ENCODE measurements at regions not wholly inside any gene's neighbourhood (a gene's known extent, or its start where the extent isn't known, plus 50 kb on each side); places are given as distances from the start of the nearest gene placed in this dataset.

- TF ChIP-seq CTCF (conservative IDR thresholded peaks at IDR 0.05; ENCODE audit: low read depth, low read length) (no peak), MXI1 (IDR thresholded peaks at IDR 0.05; ENCODE audit: borderline replicate concordance, low read depth, low read length) (no peak), CHD1 (IDR thresholded peaks at IDR 0.05; ENCODE audit: low read depth, low read length) (no peak), SMC3 (IDR thresholded peaks at IDR 0.05; ENCODE audit: low read depth, low read length) (no peak), POLR2A (IDR thresholded peaks at IDR 0.05; ENCODE audit: low read depth, low read length) (no peak), CEBPB (IDR thresholded peaks at IDR 0.05; ENCODE audit: low read depth, low read length) (no peak), USF2 (IDR thresholded peaks at IDR 0.05; ENCODE audit: low read depth, low read length) (no peak), BHLHE40 (IDR thresholded peaks at IDR 0.05; ENCODE audit: low read depth, low read length) (no peak), RAD21 (IDR thresholded peaks at IDR 0.05; ENCODE audit: low read length) (no peak), ELK1 (IDR thresholded peaks at IDR 0.05; ENCODE audit: borderline replicate concordance, low read depth, low read length) (no peak), RCOR1 (IDR thresholded peaks at IDR 0.05; ENCODE audit: insufficient replicate concordance, low read length) (no peak)
Observed at GRCh38 chr10:111187096-111187495, 110.3 kb downstream of the ADRA2A start.
